Calu3 (cell line): ENCODE measurements at regions not wholly inside any gene's neighbourhood (a gene's known extent, or its start where the extent isn't known, plus 50 kb on each side); places are given as distances from the start of the nearest gene placed in this dataset.

Experiments
- BruUV-seq: library from RNA; stranded (reverse); fragments of 400-500 nt; replicated peaks from 2 replicates; lab custom pipeline; 2021; lab: Mats Ljungman, UMichigan
- CTCF ChIA-PET: fragments of 300-600 bp; sonication (Branson Sonifier 250); formaldehyde crosslinking; loops from one replicate; lab custom pipeline; 2022; ENCODE audit warnings: antibody characterized with exemption; lab: Charles Lee
- DNase-seq: peaks from one replicate; pipeline ENCODE4 v3.0.0; 2022
- H3K27ac Mint-ChIP-seq: one replicate; pipeline ENCODE4 v1.8.0; 2022; ENCODE audit warnings: mixed read lengths; ENCODE audit not compliant: unreplicated experiment
- H3K27me3 Mint-ChIP-seq: one replicate; pipeline ENCODE4 v1.8.0; 2022; ENCODE audit warnings: mixed read lengths; ENCODE audit not compliant: unreplicated experiment
- H3K36me3 Mint-ChIP-seq: one replicate; pipeline ENCODE4 v1.8.0; 2022; ENCODE audit warnings: mild to moderate bottlenecking, moderate library complexity, mixed read lengths; ENCODE audit not compliant: insufficient read depth, unreplicated experiment
- H3K4me1 Mint-ChIP-seq: one replicate; pipeline ENCODE4 v1.8.0; 2022; ENCODE audit warnings: mild to moderate bottlenecking, low read depth, mixed read lengths; ENCODE audit not compliant: unreplicated experiment
- H3K4me3 Mint-ChIP-seq: one replicate; pipeline ENCODE4 v1.8.0; 2022; ENCODE audit warnings: mild to moderate bottlenecking, low read depth, moderate library complexity, mixed read lengths; ENCODE audit not compliant: unreplicated experiment
- H3K9me3 Mint-ChIP-seq: one replicate; pipeline ENCODE4 v1.8.0; 2022; ENCODE audit warnings: low read depth, mixed read lengths; ENCODE audit not compliant: unreplicated experiment
- CTCF ChIP-seq: fragments of 200-600 bp; IDR thresholded peaks from one replicate; pipeline ENCODE4 v1.8.0; 2022; ENCODE audit warnings: antibody characterized with exemption; ENCODE audit not compliant: unreplicated experiment
- intact Hi-C: fragments of 100-400 bp; cut with micrococcal nuclease; formaldehyde crosslinking; loops from one replicate; pipeline ENCODE4 v1.10.0; 2022; ENCODE audit not compliant: unreplicated experiment

GRCh38 chr2:2746731-2747130 is 415.7 kb upstream of the MYT1L start:
- CTCF ChIA-PET, result no interaction called here
- H3K4me3 Mint-ChIP-seq, result no peak overlapping the region
- H3K4me1 Mint-ChIP-seq, result no peaks in the 10 kb centered on the region
- no peaks in the 10 kb centered on the region for H3K36me3 Mint-ChIP-seq
- TF ChIP-seq CTCF, result no peak
- no peaks in the 10 kb centered on the region for H3K27me3 Mint-ChIP-seq
- H3K9me3 Mint-ChIP-seq, result peaks cover 23% of the 10 kb centered on the region
- no peak for DNase-seq
- BruUV-seq, result no TSS peak
- intact Hi-C loops, result no loop called here
- no peak overlapping the region for H3K27ac Mint-ChIP-seq

- no TSS peak for BruUV-seq
- no peak for DNase-seq
- no peaks in the 10 kb centered on the region for H3K4me1 Mint-ChIP-seq
- no peaks in the 10 kb centered on the region for H3K36me3 Mint-ChIP-seq
- CTCF ChIA-PET, result no interaction called here
- no peaks in the 10 kb centered on the region for H3K27me3 Mint-ChIP-seq
- no peak for TF ChIP-seq CTCF
- peaks cover 28% of the 10 kb centered on the region for H3K9me3 Mint-ChIP-seq
- intact Hi-C loops, result no loop called here
- H3K27ac Mint-ChIP-seq, result no peak overlapping the region
- H3K4me3 Mint-ChIP-seq, result no peak overlapping the region
Observed at GRCh38 chr2:2744958-2745715, 414.1 kb upstream of the MYT1L start.

GRCh38 chr2:2744107-2744506 is 413.0 kb upstream of the MYT1L start:
- DNase-seq, result no peak
- no peak for TF ChIP-seq CTCF
- intact Hi-C loops, result no loop called here
- H3K36me3 Mint-ChIP-seq, result no peaks in the 10 kb centered on the region
- H3K27me3 Mint-ChIP-seq, result no peaks in the 10 kb centered on the region
- CTCF ChIA-PET, result no interaction called here
- BruUV-seq, result no TSS peak
- H3K27ac Mint-ChIP-seq, result no peak overlapping the region
- H3K9me3 Mint-ChIP-seq, result peaks cover 31% of the 10 kb centered on the region
- no peak overlapping the region for H3K4me3 Mint-ChIP-seq
- H3K4me1 Mint-ChIP-seq, result no peaks in the 10 kb centered on the region

GRCh38 chr2:2743164-2743571 is 412.1 kb upstream of the MYT1L start:
- no peak overlapping the region for H3K27ac Mint-ChIP-seq
- CTCF ChIA-PET, result no interaction called here
- peaks cover 31% of the 10 kb centered on the region for H3K9me3 Mint-ChIP-seq
- DNase-seq, result no peak
- no peak overlapping the region for H3K4me3 Mint-ChIP-seq
- no TSS peak for BruUV-seq
- no peaks in the 10 kb centered on the region for H3K36me3 Mint-ChIP-seq
- no peaks in the 10 kb centered on the region for H3K4me1 Mint-ChIP-seq
- no peak for TF ChIP-seq CTCF
- no peaks in the 10 kb centered on the region for H3K27me3 Mint-ChIP-seq
- intact Hi-C loops, result no loop called here
